HG03354 (cell line): ENCODE measurements at regions not wholly inside any gene's neighbourhood (a gene's known extent, or its start where the extent isn't known, plus 50 kb on each side); places are given as distances from the start of the nearest gene placed in this dataset.
A peak's percentile ranks its signal among the peaks of the same experiment; 100 is the strongest.
"Not testable (repeated sequence)": the region's sequence is repeated elsewhere in the genome, so short reads cannot be mapped to it uniquely, and the experiment has no call there.

Experiments used
- ATAC-seq: cut with Tn5 transposase; IDR thresholded peaks from one replicate; pipeline ENCODE4 v1.9.1; 2021; ENCODE audit warnings: mild to moderate bottlenecking; ENCODE audit not compliant: unreplicated experiment, poor library complexity, severe bottlenecking

- ATAC-seq = no peak
Observed at GRCh38 chr20:53685070-53685595, 91.5 kb upstream of the ZNF217 start.

- ATAC-seq = no peak
Observed at GRCh38 chr20:53683506-53683905, 89.9 kb upstream of the ZNF217 start.

DNA sequence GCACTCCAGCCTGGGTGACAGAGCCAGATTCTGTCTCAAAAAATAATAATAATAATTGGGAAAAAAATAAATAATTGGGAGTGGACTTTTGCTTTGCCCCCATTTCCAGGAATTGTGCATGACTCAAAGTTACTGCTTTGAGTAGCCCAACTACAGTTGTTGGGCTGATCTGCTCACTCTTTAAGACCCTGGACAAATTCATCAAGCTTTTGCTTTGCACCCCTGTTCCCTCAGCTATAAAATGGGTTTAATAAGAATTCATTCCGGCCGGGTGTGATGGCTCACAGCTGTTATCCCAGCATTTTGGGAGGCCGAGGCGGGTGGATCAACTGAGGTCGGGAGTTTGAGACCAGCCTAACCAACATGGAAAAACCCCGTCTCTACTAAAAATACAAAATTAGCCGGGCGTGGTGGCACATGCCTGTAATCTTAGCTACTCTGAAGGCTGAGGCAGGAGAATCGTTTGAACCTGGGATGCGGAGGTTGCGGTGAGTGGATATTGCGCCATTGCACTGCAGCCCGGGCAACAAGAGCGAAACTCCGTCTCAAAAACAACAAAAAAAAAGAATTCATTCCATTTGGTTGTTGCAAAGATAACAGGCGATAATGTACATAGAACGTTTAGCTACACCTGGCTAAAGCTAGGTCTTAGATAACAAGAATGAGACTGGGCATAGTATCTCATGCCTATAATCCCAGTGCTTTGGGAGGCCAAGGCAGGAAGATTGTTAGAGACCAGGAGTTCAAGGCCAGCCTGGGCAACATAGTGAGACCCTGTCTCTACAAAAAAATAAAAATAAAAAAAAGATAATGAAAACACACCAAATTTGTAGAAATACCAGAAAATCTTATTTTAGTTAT is 87.9 kb upstream of the ZNF217 start:
- no peak for ATAC-seq

GRCh38 chr20:53679597-53680309 is 86.1 kb upstream of the ZNF217 start:
- no peak for ATAC-seq

DNA sequence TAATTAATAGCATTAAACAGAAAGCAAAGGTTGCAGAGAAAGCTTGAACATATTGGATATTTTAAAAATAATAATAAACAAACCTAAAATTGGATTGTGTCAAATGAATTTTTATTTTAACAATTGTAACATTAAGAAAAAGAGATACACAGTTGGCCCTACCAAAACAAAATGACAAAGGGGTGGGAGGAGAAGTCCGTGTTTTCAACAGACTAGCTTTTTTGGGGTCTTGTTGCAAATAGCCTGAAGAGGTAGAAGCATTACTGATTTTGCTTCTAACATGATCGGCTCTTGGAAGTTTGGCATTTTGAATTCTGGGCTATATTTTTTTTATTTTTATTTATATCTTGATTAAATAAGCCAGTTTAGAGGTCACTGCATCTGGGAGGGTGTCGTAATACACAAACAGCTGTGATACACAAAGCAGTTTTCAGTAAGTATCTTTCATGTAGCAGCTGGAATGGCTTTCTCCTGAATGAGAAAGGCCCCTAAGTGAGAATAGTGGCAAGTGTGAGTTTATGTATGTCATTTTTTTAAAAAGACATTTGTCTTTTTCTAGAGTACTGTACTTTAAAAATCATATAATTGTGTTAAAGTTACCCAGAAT is 85.5 kb upstream of the ZNF217 start:
- ATAC-seq = no peak

GRCh38 chr20:53678315-53678989 is 84.8 kb upstream of the ZNF217 start:
- no peak for ATAC-seq

- ATAC-seq = no peak
Observed at GRCh38 chr20:53677447-53678314, 84.0 kb upstream of the ZNF217 start.

DNA sequence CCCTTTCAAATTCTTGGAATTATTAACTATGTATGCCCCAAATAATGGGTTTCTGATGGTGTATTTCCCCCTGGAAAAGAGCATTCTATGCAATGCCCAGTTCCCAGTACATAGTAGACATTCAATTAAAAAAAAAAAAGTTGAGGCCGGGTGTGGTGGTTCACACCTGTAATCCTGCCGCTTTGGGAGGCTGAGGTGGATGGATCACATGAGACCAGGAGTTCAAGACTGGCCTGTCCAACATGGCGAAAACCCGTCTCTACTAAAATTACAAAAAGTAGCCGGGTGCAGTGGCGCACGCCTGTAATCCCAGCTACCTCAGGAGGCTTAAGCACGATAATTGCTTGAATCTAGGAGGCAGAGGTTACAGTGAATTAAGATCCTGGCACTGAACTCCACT is 83.3 kb upstream of the ZNF217 start:
- ATAC-seq = no peak

DNA sequence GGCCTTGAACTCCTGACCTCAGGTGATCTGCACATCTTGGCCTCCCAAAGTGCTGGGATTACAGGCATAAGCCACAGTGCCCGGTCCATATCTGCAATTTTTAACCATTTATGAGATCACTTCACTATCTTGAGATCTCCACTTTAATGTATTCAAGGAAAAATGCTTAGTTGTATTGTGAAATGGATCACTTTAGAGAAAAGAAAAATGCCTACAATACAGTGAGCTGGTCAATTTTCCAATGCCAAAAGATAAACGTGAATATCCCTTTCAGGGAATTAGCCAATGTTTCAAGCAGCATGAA is 82.8 kb upstream of the ZNF217 start:
- no peak for ATAC-seq

GRCh38 chr20:53672484-53673129 is 79.0 kb upstream of the ZNF217 start:
- no peak for ATAC-seq

DNA sequence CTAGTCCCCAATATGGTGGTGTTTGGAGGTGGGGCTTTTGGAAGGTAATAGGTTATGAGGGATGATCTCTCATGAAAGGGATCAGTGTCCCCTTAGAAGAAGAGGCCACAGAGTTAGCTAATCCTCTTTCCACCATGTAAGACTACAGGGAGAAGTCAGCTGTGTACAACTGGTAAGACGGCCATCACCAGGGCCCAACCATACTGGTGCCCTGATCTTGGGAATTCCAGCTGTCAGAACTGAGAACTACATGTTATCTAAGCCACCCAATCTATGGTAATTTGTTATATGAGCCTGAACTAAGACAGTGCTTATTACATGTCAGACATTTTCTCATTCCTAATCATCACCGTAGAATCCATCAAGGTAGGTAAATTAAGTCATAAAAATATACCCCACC is 77.7 kb upstream of the ZNF217 start:
- no peak for ATAC-seq

- ATAC-seq = not testable (repeated sequence)
Observed at GRCh38 chr20:53669517-53670313, 76.1 kb upstream of the ZNF217 start.

- no peak for ATAC-seq
Observed at GRCh38 chr20:53668992-53669391, 75.4 kb upstream of the ZNF217 start.

- no peak for ATAC-seq
Observed at GRCh38 chr20:53666144-53666543, 72.5 kb upstream of the ZNF217 start.

GRCh38 chr20:53664121-53664520 is 70.5 kb upstream of the ZNF217 start:
- ATAC-seq = no peak

GRCh38 chr20:53663521-53663920 is 69.9 kb upstream of the ZNF217 start:
- not testable (repeated sequence) for ATAC-seq

- ATAC-seq = no peak
Observed at GRCh38 chr20:53662595-53662994, 69.0 kb upstream of the ZNF217 start.

DNA sequence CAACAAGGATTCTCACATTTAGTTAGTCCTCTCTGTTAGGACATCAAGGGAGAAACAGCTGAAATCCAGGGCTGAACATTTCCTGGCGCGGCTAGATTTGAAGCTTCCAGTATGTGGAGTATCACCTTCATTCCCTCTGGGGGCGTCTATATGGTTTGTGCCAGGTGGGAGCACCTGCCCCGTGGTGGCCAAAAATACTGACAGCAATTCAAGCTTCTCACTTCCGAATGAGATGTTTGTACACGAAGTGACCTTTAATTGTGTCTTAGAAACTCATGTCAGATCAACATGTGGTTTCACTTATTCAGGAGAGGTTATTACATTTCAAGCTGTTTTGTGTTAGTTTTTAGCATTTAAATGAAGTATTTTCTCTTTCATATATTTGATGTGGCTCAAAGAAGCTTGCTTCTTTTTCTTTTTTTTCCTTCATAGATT is 67.3 kb upstream of the ZNF217 start:
- ATAC-seq = peak; percentile 46
